GM23338 (cell line): ENCODE measurements at regions not wholly inside any gene's neighbourhood (a gene's known extent, or its start where the extent isn't known, plus 50 kb on each side); places are given as distances from the start of the nearest gene placed in this dataset.

ENCODE experiments used
- ATAC-seq: fragments of 200-7000 bp; cut with Tn5 transposase; 3 replicates; pipeline ENCODE4 v1.9.1; 2020
- DNase-seq: peaks from one replicate; pipeline ENCODE4 v3.0.0-alpha.2; 2015; ENCODE audit warnings: low spot score
- H2AFZ ChIP-seq: fragments of 200-600 bp; sonication (generic); 2 replicates; pipeline ENCODE4 v1.8.0; 2016; ENCODE audit warnings: antibody characterized with exemption, mild to moderate bottlenecking, moderate library complexity
- H3F3A ChIP-seq: fragments of 200-600 bp; sonication (generic); replicated peaks from 2 replicates; pipeline ENCODE4 v1.8.0; 2017; ENCODE audit warnings: antibody characterized with exemption, mixed run types, low read depth
- H3K27ac ChIP-seq: fragments of 200-600 bp; sonication (generic); 2 replicates; pipeline ENCODE4 v1.6.1; 2016; ENCODE audit warnings: low read depth
- H3K27me3 ChIP-seq: fragments of 200-600 bp; sonication (generic); 2 replicates; pipeline ENCODE4 v1.8.0; 2016; ENCODE audit warnings: mild to moderate bottlenecking, mixed run types, moderate library complexity; ENCODE audit not compliant: insufficient read depth
- H3K36me3 ChIP-seq: fragments of 200-600 bp; sonication (generic); 2 replicates; pipeline ENCODE4 v1.8.0; 2016; ENCODE audit warnings: mild to moderate bottlenecking; ENCODE audit not compliant: insufficient read depth
- H3K4me1 ChIP-seq: fragments of 200-600 bp; sonication (generic); 2 replicates; pipeline ENCODE4 v1.8.0; 2016; ENCODE audit warnings: mild to moderate bottlenecking, moderate library complexity; ENCODE audit not compliant: insufficient read depth
- H3K4me2 ChIP-seq: fragments of 200-600 bp; sonication (generic); 2 replicates; pipeline ENCODE4 v1.7.1; 2017; ENCODE audit warnings: mixed run types
- H3K4me3 ChIP-seq: fragments of 200-600 bp; sonication (generic); 2 replicates; pipeline ENCODE4 v1.6.1; 2016; ENCODE audit warnings: mixed run types
- H3K79me2 ChIP-seq: fragments of 200-600 bp; sonication (generic); replicated peaks from 2 replicates; pipeline ENCODE4 v1.8.0; 2017; ENCODE audit warnings: mild to moderate bottlenecking; ENCODE audit not compliant: insufficient read depth
- H3K9me2 ChIP-seq: fragments of 200-600 bp; sonication (generic); 2 replicates; pipeline ENCODE4 v1.8.0; 2017; ENCODE audit not compliant: insufficient read depth
- H4K20me1 ChIP-seq: fragments of 200-600 bp; sonication (generic); replicated peaks from 2 replicates; pipeline ENCODE4 v1.8.0; 2017; ENCODE audit warnings: mild to moderate bottlenecking; ENCODE audit not compliant: insufficient read depth
- H3K27ac Mint-ChIP-seq: 2 replicates; pipeline ENCODE4 v1.8.0; 2020; ENCODE audit warnings: inconsistent platforms, mild to moderate bottlenecking, moderate library complexity, mixed read lengths
- H3K27me3 Mint-ChIP-seq: 3 replicates; pipeline ENCODE4 v1.8.0; 2022; ENCODE audit warnings: low read depth, mild to moderate bottlenecking, moderate library complexity, mixed read lengths, inconsistent platforms; ENCODE audit not compliant: insufficient read depth, poor library complexity
- H3K36me3 Mint-ChIP-seq: 3 replicates; pipeline ENCODE4 v1.8.0; 2021; ENCODE audit warnings: low read depth, mild to moderate bottlenecking, inconsistent platforms, moderate library complexity, mixed read lengths
- H3K4me1 Mint-ChIP-seq: 3 replicates; pipeline ENCODE4 v1.8.0; 2020; ENCODE audit warnings: mild to moderate bottlenecking, inconsistent platforms, mixed read lengths
- H3K4me3 Mint-ChIP-seq: 3 replicates; pipeline ENCODE4 v1.8.0; 2021; ENCODE audit warnings: moderate library complexity, mild to moderate bottlenecking, inconsistent platforms, mixed read lengths
- H3K9me3 Mint-ChIP-seq: 3 replicates; pipeline ENCODE4 v1.8.0; 2020; ENCODE audit warnings: moderate library complexity, mild to moderate bottlenecking, inconsistent platforms, mixed read lengths
- CREB1 ChIP-seq: fragments of 250-450 bp; sonication (Bioruptor Pico); IDR thresholded peaks from 2 replicates; pipeline ENCODE4 v1.5.0; 2020; ENCODE audit warnings: low read depth, mild to moderate bottlenecking, moderate library complexity
- CTCF ChIP-seq, 2 experiments: fragments of 200-600 bp in 1 of 2; sonication (generic) in 1 of 2; conservative IDR thresholded peaks; 2 replicates each; pipeline versions ENCODE4 v1.5.1 to v1.6.1; 2016 to 2017; ENCODE audit warnings: antibody characterized with exemption in 2 of 2, low read depth in 2 of 2, mild to moderate bottlenecking in 2 of 2, moderate library complexity in 1 of 2
- ETS1 ChIP-seq: IDR thresholded peaks from 2 replicates; pipeline ENCODE4 v1.6.1; 2016; ENCODE audit warnings: antibody characterized with exemption
- EZH2 ChIP-seq: fragments of 200-600 bp; sonication (generic); IDR thresholded peaks from one replicate; pipeline ENCODE4 v1.8.0; 2017; ENCODE audit warnings: antibody characterized with exemption, mild to moderate bottlenecking, low read depth; ENCODE audit not compliant: unreplicated experiment
- EZH2phosphoT487 ChIP-seq: fragments of 200-600 bp; sonication (generic); IDR thresholded peaks from one replicate; pipeline ENCODE4 v1.8.1; 2018; ENCODE audit warnings: antibody characterized with exemption; ENCODE audit not compliant: unreplicated experiment
- JUNB ChIP-seq: IDR thresholded peaks from one replicate; pipeline ENCODE4 v1.6.1; 2016; ENCODE audit warnings: antibody characterized with exemption; ENCODE audit not compliant: unreplicated experiment
- NANOG ChIP-seq: IDR thresholded peaks from 2 replicates; pipeline ENCODE4 v1.6.1; 2016; ENCODE audit warnings: antibody characterized with exemption, borderline replicate concordance
- POLR2AphosphoS5 ChIP-seq: IDR thresholded peaks from 2 replicates; pipeline ENCODE4 v1.6.1; 2016; ENCODE audit warnings: antibody characterized with exemption, low read depth
- REST ChIP-seq: IDR thresholded peaks from one replicate; pipeline ENCODE4 v1.6.1; 2018; ENCODE audit warnings: antibody characterized with exemption; ENCODE audit not compliant: unreplicated experiment
- ZNF114 ChIP-seq: fragments of 250-450 bp; sonication (Bioruptor Pico); IDR thresholded peaks from 2 replicates; pipeline ENCODE4 v1.5.0; 2020; ENCODE audit warnings: mild to moderate bottlenecking, moderate library complexity
- ZNF462 ChIP-seq: fragments of 250-450 bp; sonication (Bioruptor Pico); IDR thresholded peaks from 2 replicates; pipeline ENCODE4 v1.5.0; 2020; ENCODE audit warnings: mild to moderate bottlenecking, moderate library complexity

GRCh38 chr12:115491511-115492250 lies 785.8 kb downstream of the MED13L start (continued):
- TF ChIP-seq ZNF462 (CRISPR knock-in tag) (no peak), JUNB (no peak), NANOG (no peak), POLR2AphosphoS5 (no peak), EZH2phosphoT487 (no peak)

- H3K27me3 Mint-ChIP-seq = peaks cover 2% of the 10 kb centered on the region
- H3K4me3 Mint-ChIP-seq = no peak overlapping the region
- Histone ChIP-seq H3K9me2 (no peaks in the 10 kb centered on the region), H3K4me2 (no peak overlapping the region), H3K79me2 (no peaks in the 10 kb centered on the region), H4K20me1 (no peaks in the 10 kb centered on the region), H3K36me3 (no peaks in the 10 kb centered on the region), H3F3A (no peaks in the 10 kb centered on the region), H3K27ac (no peak overlapping the region), H3K27me3 (no peaks in the 10 kb centered on the region), H3K4me1 (no peaks in the 10 kb centered on the region), H2AFZ (no peak overlapping the region), H3K4me3 (no peak overlapping the region)
- H3K27ac Mint-ChIP-seq = no peak overlapping the region
- H3K9me3 Mint-ChIP-seq = peaks cover 4% of the 10 kb centered on the region
- DNase-seq (no peak), ATAC-seq (no peak)
- no peaks in the 10 kb centered on the region for H3K4me1 Mint-ChIP-seq
- no peaks in the 10 kb centered on the region for H3K36me3 Mint-ChIP-seq
- TF ChIP-seq CTCF (conservative IDR thresholded peaks at IDR 0.05; ENCODE audit: low read depth in 2 of 2) (no peak), ZNF114 (CRISPR knock-in tag) (no peak), EZH2phosphoT487 (no peak), CREB1 (CRISPR knock-in tag) (no peak), POLR2AphosphoS5 (no peak), REST (no peak), ETS1 (no peak), EZH2 (no peak), JUNB (no peak)
Measured at GRCh38 chr12:115489253-115489652, 788.2 kb downstream of the MED13L start.
